Right atrium auricular region (tissue), 2 donors: ENCODE measurements at regions not wholly inside any gene's neighbourhood (a gene's known extent, or its start where the extent isn't known, plus 50 kb on each side); places are given as distances from the start of the nearest gene placed in this dataset.
"Not testable (repeated sequence)": the region's sequence is repeated elsewhere in the genome, so short reads cannot be mapped to it uniquely, and the experiment has no call there.

ENCODE experiments used
- DNase-seq: peaks from one replicate; pipeline ENCODE4 v3.0.0-alpha.2; 2019; ENCODE audit warnings: low spot score
- H3K27ac ChIP-seq, 2 donors: fragments of 200-600 bp; sonication (generic); 1 replicate in 1 of 2; 2 replicates in 1 of 2; pipeline ENCODE4 v1.5.1; 2016 to 2019
- H3K27me3 ChIP-seq, 2 donors: fragments of 200-600 bp; sonication (generic); one replicate each; pipeline versions ENCODE4 v1.5.1 to v1.6.0; 2017 to 2019
- H3K36me3 ChIP-seq: fragments of 200-600 bp; sonication (generic); one replicate; pipeline ENCODE4 v1.5.1; 2016
- H3K4me1 ChIP-seq, 2 donors: fragments of 200-600 bp; sonication (generic); one replicate each; pipeline versions ENCODE4 v1.5.1 to v1.6.0; 2017 to 2019
- H3K4me3 ChIP-seq, 2 donors: fragments of 200-600 bp; sonication (generic); 1 replicate in 1 of 2; 2 replicates in 1 of 2; pipeline ENCODE4 v1.5.1; 2017 to 2019; ENCODE audit warnings: mild to moderate bottlenecking in 1 of 2, moderate library complexity in 1 of 2
- H3K9me3 ChIP-seq, 2 donors: fragments of 200-600 bp; sonication (generic); one replicate each; pipeline ENCODE4 v1.5.1; 2019
- CTCF ChIP-seq, 2 donors: fragments of 200-600 bp; sonication (generic); IDR thresholded peaks; one replicate each; pipeline ENCODE4 v1.5.1; 2019; ENCODE audit warnings: antibody characterized with exemption in 2 of 2

- no peak overlapping the region for H3K27ac ChIP-seq
- H3K36me3 ChIP-seq: no peaks in the 10 kb centered on the region
- no peaks in the 10 kb centered on the region for H3K9me3 ChIP-seq
- H3K27me3 ChIP-seq: no peaks in the 10 kb centered on the region
- no peaks in the 10 kb centered on the region for H3K4me1 ChIP-seq
- H3K4me3 ChIP-seq: no peak overlapping the region
- no peak for DNase-seq
- TF ChIP-seq CTCF (IDR thresholded peaks at IDR 0.05): no peak
Observed at GRCh38 chr21:25457946-25458345, 149.3 kb downstream of the MRPL39 start.

- Histone ChIP-seq H3K36me3 (no peaks in the 10 kb centered on the region), H3K4me1 (no peaks in the 10 kb centered on the region), H3K9me3 (no peaks in the 10 kb centered on the region), H3K27me3 (no peaks in the 10 kb centered on the region), H3K4me3 (no peak overlapping the region), H3K27ac (no peak overlapping the region)
- no peak for TF ChIP-seq CTCF (IDR thresholded peaks at IDR 0.05)
- no peak for DNase-seq
Observed at GRCh38 chr21:25457411-25457810, 149.9 kb downstream of the MRPL39 start.

GRCh38 chr21:25456672-25457071 is 150.6 kb downstream of the MRPL39 start:
- Histone ChIP-seq H3K27ac (no peak overlapping the region), H3K36me3 (no peaks in the 10 kb centered on the region)
- no peak for TF ChIP-seq CTCF (IDR thresholded peaks at IDR 0.05)

GRCh38 chr21:25453524-25453923 is 153.8 kb downstream of the MRPL39 start:
- Histone ChIP-seq H3K4me3 (no peak overlapping the region), H3K36me3 (no peaks in the 10 kb centered on the region), H3K4me1 (no peaks in the 10 kb centered on the region), H3K27me3 (no peaks in the 10 kb centered on the region), H3K9me3 (no peaks in the 10 kb centered on the region), H3K27ac (no peak overlapping the region)
- TF ChIP-seq CTCF (IDR thresholded peaks at IDR 0.05): no peak
- no peak for DNase-seq

More at GRCh38 chr21:25456672-25457071, 150.6 kb downstream of the MRPL39 start:
- no peaks in the 10 kb centered on the region for H3K9me3 ChIP-seq
- H3K4me3 ChIP-seq: no peak overlapping the region
- H3K4me1 ChIP-seq: no peaks in the 10 kb centered on the region
- DNase-seq: no peak
- H3K27me3 ChIP-seq: no peaks in the 10 kb centered on the region

GRCh38 chr21:25449950-25450349 is 157.3 kb downstream of the MRPL39 start:
- DNase-seq: no peak
- Histone ChIP-seq H3K4me1 (no peaks in the 10 kb centered on the region), H3K27me3 (no peaks in the 10 kb centered on the region), H3K9me3 (no peaks in the 10 kb centered on the region), H3K27ac (no peak overlapping the region), H3K36me3 (no peaks in the 10 kb centered on the region), H3K4me3 (no peak overlapping the region)
- no peak for TF ChIP-seq CTCF (IDR thresholded peaks at IDR 0.05)

GRCh38 chr21:25441835-25442234 is 165.4 kb downstream of the MRPL39 start:
- TF ChIP-seq CTCF (IDR thresholded peaks at IDR 0.05): no peak
- no peak for DNase-seq
- no peak overlapping the region for H3K27ac ChIP-seq

GRCh38 chr21:25437465-25437864 is 169.8 kb downstream of the MRPL39 start:
- H3K27me3 ChIP-seq, H3K4me3 ChIP-seq, DNase-seq, H3K27ac ChIP-seq, H3K9me3 ChIP-seq, H3K36me3 ChIP-seq, H3K4me1 ChIP-seq: not testable (repeated sequence)

More at GRCh38 chr21:25441835-25442234, 165.4 kb downstream of the MRPL39 start:
- no peaks in the 10 kb centered on the region for H3K36me3 ChIP-seq
- no peaks in the 10 kb centered on the region for H3K27me3 ChIP-seq
- H3K4me1 ChIP-seq: no peaks in the 10 kb centered on the region
- H3K9me3 ChIP-seq: no peaks in the 10 kb centered on the region
- no peak overlapping the region for H3K4me3 ChIP-seq
